SK-N-SH treated with all-trans-retinoic acid at 6 μM for 48 hours (cell line): ENCODE measurements at regions not wholly inside any gene's neighbourhood (a gene's known extent, or its start where the extent isn't known, plus 50 kb on each side); places are given as distances from the start of the nearest gene placed in this dataset.

ENCODE experiments used
- ARNTL ChIP-seq: fragments of 450-650 bp; formaldehyde crosslinking; IDR thresholded peaks from 2 replicates; pipeline ENCODE4 v1.5.0; 2020; ENCODE audit warnings: low read depth, mild to moderate bottlenecking, moderate library complexity, borderline replicate concordance
- BACH2 ChIP-seq: fragments of 250-450 bp; sonication (Bioruptor Pico); IDR thresholded peaks from 2 replicates; pipeline ENCODE4 v1.9.0; 2021; ENCODE audit warnings: mild to moderate bottlenecking, borderline replicate concordance
- CSDC2 ChIP-seq: fragments of 250-450 bp; sonication (Bioruptor Pico); IDR thresholded peaks from 2 replicates; pipeline ENCODE4 v1.5.0; 2020; ENCODE audit warnings: mild to moderate bottlenecking, moderate library complexity
- GLIS3 ChIP-seq: fragments of 250-450 bp; sonication (Bioruptor Pico); IDR thresholded peaks from 2 replicates; pipeline ENCODE4 v1.5.0; 2020; ENCODE audit warnings: mild to moderate bottlenecking, moderate library complexity
- ZNF70 ChIP-seq: fragments of 450-650 bp; formaldehyde crosslinking; IDR thresholded peaks from 2 replicates; pipeline ENCODE4 v1.5.0; 2020; ENCODE audit warnings: mild to moderate bottlenecking, moderate library complexity

DNA sequence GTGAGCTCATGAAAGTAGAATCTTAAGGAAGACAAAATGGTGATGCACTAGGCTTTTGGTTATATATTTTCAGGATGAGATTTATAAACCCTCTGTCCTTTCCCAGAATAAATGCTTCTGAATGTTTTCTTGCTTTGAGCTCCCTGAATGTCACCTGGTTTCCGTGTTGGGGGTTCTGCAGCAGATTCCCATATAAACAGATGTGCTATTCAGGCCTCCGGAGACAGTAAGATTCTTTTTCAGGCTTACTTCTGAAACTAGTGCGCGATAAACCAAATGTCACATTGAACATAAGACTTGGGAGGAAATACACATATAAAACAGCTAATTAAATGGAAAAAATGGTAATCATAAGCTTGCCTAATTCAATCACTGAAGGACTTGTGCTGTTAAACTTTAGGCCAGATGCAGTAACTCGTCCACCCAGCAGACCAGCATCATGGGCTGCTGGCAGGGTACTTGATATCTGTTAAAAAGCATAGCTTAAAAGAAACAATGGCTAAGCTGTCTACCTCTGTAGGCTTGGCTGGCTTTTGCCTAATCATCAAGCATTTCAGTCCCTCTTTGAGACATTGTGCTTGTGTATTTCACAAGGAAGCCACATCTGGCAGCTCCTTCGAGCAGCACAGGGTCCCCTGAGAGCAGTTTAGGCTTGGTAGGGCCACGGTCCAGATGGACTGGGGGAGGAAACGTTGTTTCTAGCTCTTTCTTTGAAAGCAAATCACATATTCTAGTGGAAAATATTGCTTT, 281.2 kb upstream of the KIAA1217 start:
- TF ChIP-seq BACH2 (no peak), ZNF70 (CRISPR knock-in tag) (no peak), ARNTL (CRISPR knock-in tag) (no peak), GLIS3 (CRISPR knock-in tag) (no peak), CSDC2 (CRISPR knock-in tag) (no peak)
